GM10266 (cell line): ENCODE measurements at regions not wholly inside any gene's neighbourhood (a gene's known extent, or its start where the extent isn't known, plus 50 kb on each side); places are given as distances from the start of the nearest gene placed in this dataset.
"Not testable (repeated sequence)": the region's sequence is repeated elsewhere in the genome, so short reads cannot be mapped to it uniquely, and the experiment has no call there.

Experiments used
- DNase-seq: peaks from one replicate; pipeline ENCODE4 v3.0.0; 2012; ENCODE audit errors: extremely low spot score
- TF ChIP-seq, protein P1 (sequence below): IDR thresholded peaks from 2 replicates; pipeline ENCODE4 v1.5.1; 2012; ENCODE audit warnings: mild to moderate bottlenecking, low read depth; ENCODE audit not compliant: control insufficient read depth, insufficient read depth; ENCODE audit errors: missing control alignments

DNA sequence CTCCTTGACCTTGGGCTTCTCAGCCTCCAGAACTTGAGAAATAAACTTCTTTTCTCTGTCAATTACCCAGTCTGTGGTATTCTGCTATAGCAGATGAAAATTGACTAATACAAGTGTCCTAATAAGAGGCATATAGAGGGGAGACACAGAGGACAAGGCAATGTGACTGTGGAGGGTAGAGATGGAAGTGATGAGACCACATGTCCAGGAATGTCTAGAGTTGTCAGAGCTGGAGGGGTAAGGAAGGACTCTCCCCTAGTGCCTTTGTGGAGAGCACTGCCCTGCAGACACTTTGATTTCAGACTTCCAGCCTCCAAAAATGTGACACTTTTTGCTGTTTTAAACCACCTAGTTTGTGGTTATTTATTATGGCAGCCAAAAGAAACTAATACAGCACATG, 74.4 kb downstream of the ACKR3 start:
- no peak for DNase-seq
- TF ChIP-seq, protein P1, sequence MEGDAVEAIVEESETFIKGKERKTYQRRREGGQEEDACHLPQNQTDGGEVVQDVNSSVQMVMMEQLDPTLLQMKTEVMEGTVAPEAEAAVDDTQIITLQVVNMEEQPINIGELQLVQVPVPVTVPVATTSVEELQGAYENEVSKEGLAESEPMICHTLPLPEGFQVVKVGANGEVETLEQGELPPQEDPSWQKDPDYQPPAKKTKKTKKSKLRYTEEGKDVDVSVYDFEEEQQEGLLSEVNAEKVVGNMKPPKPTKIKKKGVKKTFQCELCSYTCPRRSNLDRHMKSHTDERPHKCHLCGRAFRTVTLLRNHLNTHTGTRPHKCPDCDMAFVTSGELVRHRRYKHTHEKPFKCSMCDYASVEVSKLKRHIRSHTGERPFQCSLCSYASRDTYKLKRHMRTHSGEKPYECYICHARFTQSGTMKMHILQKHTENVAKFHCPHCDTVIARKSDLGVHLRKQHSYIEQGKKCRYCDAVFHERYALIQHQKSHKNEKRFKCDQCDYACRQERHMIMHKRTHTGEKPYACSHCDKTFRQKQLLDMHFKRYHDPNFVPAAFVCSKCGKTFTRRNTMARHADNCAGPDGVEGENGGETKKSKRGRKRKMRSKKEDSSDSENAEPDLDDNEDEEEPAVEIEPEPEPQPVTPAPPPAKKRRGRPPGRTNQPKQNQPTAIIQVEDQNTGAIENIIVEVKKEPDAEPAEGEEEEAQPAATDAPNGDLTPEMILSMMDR = no peak

DNA sequence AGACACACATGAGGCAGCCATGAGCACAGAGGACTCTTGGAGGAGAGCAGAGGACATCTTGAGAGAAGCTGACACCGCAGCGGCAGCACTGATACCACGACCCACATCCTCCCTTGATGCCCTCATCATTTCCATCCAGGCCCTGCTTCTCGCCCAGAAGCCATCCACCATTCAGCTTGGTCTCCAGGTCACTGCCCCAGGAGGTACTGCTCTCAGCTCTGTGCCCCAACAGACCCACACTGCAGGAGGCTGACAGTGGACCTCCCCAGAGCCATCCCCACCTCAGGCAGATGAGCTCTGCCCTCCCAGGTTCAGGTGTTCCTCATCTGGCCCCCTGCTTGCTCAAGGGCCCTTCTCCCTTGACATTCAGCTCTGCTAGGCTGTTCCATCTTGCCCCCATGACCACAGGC, 74.9 kb downstream of the ACKR3 start:
- TF ChIP-seq, protein P1 = no peak
- DNase-seq = no peak

DNA sequence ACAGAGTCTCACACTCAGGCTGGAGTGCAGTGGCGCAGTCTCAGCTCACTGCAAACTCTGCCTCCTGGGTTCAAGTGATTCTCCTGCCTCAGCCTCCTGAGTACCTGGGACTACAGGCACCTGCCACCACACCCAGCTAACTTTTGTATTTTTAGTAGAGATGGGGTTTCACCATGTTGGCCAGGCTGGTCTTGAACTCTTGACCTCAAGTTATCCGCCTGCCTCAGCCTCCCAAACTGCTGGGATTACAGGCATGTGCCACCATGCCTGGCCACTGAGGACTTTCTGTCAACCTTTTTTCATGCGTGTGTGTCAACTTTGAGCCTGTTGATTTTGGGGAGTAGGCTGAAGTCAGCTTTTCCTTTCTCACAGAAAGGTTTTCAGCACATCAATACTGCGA, 75.5 kb downstream of the ACKR3 start:
- not testable (repeated sequence) for DNase-seq

DNA sequence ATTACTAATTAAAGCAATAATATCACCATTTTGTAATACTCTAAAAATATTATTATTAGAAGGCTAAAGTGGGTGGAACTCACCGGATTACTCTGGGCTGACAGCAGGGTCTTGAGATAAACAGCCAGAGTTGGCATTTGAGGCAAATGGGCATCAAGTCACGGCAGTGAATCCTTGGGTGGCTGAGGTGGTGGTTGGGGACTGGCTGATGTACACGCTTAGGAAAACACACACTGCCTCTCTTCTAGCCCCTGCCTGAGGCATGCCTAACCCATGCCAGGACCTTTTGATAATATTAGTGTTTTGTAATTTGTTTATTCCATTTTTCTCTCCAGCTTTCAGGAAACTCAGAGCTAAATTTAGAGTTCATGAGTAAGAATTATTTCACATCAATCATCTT, 76.8 kb downstream of the ACKR3 start:
- TF ChIP-seq, protein P1 = no peak
- no peak for DNase-seq

DNA sequence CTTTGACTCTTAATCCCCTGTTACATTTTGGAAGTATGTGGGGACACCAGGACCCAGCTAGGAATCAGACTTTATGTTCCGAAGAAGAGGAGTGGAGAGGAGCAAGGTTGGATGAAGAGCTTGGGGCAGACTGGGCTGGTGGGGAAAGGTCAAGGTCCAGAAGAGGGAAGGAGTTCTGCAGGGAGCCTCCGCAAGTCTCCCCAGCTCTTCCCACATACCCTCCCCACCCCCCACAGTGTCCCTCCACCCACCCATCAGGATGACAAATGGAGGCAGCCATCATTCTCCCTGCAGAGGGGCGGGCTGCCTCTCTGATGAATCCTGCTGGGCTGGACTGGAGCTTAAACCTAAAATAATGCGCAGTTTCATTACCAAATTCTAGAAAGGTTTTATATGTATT, 77.2 kb downstream of the ACKR3 start:
- DNase-seq = no peak
- TF ChIP-seq, protein P1 = no peak

DNA sequence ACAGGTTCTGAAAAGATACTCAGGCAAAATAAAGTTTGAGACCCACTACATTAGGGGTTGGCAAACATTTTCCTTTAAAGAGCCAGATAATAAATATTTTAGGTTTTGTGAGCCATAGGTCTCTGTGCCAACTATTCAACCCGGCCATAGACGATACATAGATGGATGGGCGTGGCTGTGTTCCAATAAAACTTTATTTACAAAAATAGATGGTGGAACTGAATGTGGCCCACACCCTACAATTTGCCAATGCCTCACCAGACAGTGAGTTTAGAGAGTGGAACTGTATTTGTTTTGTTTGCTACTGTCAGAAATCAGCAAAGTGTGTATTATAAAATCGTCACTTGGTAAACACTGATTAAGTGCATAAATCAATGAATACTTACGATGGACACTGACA, 78.0 kb downstream of the ACKR3 start:
- TF ChIP-seq, protein P1 = no peak
- no peak for DNase-seq

DNA sequence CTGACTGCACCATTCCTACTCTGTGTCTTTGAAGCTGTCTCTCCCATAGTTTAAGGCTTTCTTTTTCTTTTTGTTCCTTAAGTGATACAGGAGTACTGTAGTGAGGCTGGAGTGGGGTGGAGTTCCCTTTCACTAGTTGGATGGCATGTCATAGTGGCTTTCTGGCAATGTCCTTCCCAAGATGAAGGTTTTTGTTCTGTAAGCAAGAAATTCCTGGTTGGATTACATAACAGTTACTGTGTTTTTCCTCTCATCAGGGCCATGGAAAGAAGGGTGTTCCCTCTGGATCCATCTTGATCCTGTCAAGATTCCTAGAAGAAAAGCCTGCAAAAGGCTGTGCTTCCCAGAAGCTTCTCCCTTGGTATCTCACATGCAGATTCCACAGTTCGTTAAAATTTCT, 84.2 kb downstream of the ACKR3 start:
- DNase-seq = no peak
- TF ChIP-seq, protein P1 = no peak

DNA sequence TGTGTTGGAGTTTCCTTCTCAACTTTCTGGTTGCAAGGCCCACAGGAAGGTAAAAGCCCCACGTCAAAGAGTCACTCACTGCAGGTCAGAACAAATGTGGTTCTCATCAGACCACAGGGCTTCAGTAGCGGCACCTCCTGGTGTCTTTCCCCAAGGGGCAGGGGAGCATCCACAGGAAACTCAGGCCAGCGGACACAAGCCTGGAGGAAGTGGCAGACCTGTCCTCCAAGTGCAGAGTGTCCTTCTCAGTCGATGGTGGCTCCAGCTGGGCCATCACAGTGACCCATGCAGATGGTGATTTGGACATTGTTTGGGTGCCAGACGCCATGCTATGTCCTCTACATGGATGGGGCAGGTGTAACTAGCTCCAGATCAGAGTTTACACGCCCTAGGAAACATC, 84.9 kb downstream of the ACKR3 start:
- DNase-seq = no peak
- TF ChIP-seq, protein P1 = no peak
